ENCODE measurements at regions not wholly inside any gene's neighbourhood (a gene's known extent, or its start where the extent isn't known, plus 50 kb on each side); places are given as distances from the start of the nearest gene placed in this dataset.

DNA sequence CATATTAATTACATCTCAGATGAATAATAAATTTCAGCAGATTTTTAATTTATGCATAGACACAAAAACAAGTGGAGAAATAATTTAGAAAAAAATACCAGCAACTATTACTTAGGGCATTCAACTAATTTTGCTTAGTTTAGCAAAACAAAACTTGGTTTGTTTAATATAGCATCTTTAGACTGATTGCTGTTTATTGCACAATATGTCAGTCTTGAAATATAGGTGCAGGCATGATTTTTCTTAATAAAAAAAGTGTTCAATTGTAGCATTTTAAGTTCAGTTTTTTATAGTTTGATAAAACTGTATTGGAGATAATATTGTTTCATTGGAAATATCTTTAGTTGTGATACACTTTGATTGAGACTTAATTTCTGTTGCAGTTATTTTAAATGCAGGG lies 161.2 kb upstream of the KCNH8 start:
- TF ChIP-seq CTCF (optimal IDR thresholded peaks at IDR 0.05 in 1 of 3, IDR thresholded peaks at IDR 0.05 in 1 of 3, conservative IDR thresholded peaks at IDR 0.05 in 1 of 3; ENCODE audit: extremely low read depth in 1 of 3, insufficient read depth in 2 of 3, low read length in 3 of 3) = no peak
- TF ChIP-seq EZH2 (IDR thresholded peaks at IDR 0.05; ENCODE audit: low read length) = no peak

Measured in keratinocyte (primary cell).